ENCODE measurements at regions not wholly inside any gene's neighbourhood (a gene's known extent, or its start where the extent isn't known, plus 50 kb on each side); places are given as distances from the start of the nearest gene placed in this dataset.
A peak's percentile ranks its signal among the peaks of the same experiment; 100 is the strongest.

GRCh38 chr4:187921946-187922623, 73.5 kb upstream of the ZFP42 start:
- DNase-seq = peak in 2 of 3 donors; percentile 33 to 45

GRCh38 chr4:187929024-187929423, 66.5 kb upstream of the ZFP42 start:
- Histone ChIP-seq H3K9ac (ENCODE audit: insufficient read depth in 1 of 2, low read length in 2 of 2) (no peak overlapping the region), H3K27ac (ENCODE audit: low read depth in 1 of 2, low read length in 1 of 2) (no peak overlapping the region), H3K4me3 (no peak overlapping the region), H3K27me3 (ENCODE audit: control insufficient read depth in 3 of 3, insufficient read depth in 3 of 3, low read length in 2 of 3) (no peaks in the 10 kb centered on the region), H3K9me3 (ENCODE audit: control insufficient read depth in 4 of 4, insufficient read depth in 3 of 4, low read length in 3 of 4) (peaks cover 0 to 10% (median 0%) of the 10 kb centered on the region in 4 donors), H3K36me3 (ENCODE audit: control insufficient read depth in 4 of 4, insufficient read depth in 4 of 4, low read length in 4 of 4) (no peaks in the 10 kb centered on the region), H3K4me1 (ENCODE audit: control insufficient read depth in 5 of 5, insufficient read depth in 5 of 5, low read length in 5 of 5) (peaks cover 0 to 7% (median 0%) of the 10 kb centered on the region in 5 donors)
- DNase-seq (no peak), ATAC-seq (ENCODE audit: insufficient read depth, low FRiP score) (no peak)
- WGBS, 2 donors = 66 to 73% methylated on average over 7 of the region's 7 CpGs
- TF ChIP-seq CTCF (IDR thresholded peaks at IDR 0.05; ENCODE audit: control extremely low read depth, extremely low read depth) = no peak

More at GRCh38 chr4:187921946-187922623, 73.5 kb upstream of the ZFP42 start:
- Histone ChIP-seq H3K4me3 (no peak overlapping the region), H3K27me3 (ENCODE audit: control insufficient read depth in 3 of 3, insufficient read depth in 3 of 3, low read length in 2 of 3) (no peaks in the 10 kb centered on the region), H3K9ac (ENCODE audit: insufficient read depth in 1 of 2, low read length in 2 of 2) (no peak overlapping the region), H3K36me3 (ENCODE audit: control insufficient read depth in 4 of 4, insufficient read depth in 4 of 4, low read length in 4 of 4) (no peaks in the 10 kb centered on the region), H3K4me1 (ENCODE audit: control insufficient read depth in 5 of 5, insufficient read depth in 5 of 5, low read length in 5 of 5) (peaks cover 0 to 7% (median 0%) of the 10 kb centered on the region in 5 donors), H3K27ac (ENCODE audit: low read depth in 1 of 2, low read length in 1 of 2) (no peak overlapping the region), H3K9me3 (ENCODE audit: control insufficient read depth in 4 of 4, insufficient read depth in 3 of 4, low read length in 3 of 4) (peaks cover 0 to 2% (median 0%) of the 10 kb centered on the region in 4 donors)
- ATAC-seq (ENCODE audit: insufficient read depth, low FRiP score) = no peak
- 47 to 59% methylated on average over 8 of the region's 8 CpGs for WGBS, 2 donors
- no peak for TF ChIP-seq CTCF (IDR thresholded peaks at IDR 0.05; ENCODE audit: control extremely low read depth, extremely low read depth)

GRCh38 chr4:187934766-187935165, 60.8 kb upstream of the ZFP42 start:
- DNase-seq (no peak), ATAC-seq (ENCODE audit: insufficient read depth, low FRiP score) (no peak)
- H3K9ac ChIP-seq (ENCODE audit: insufficient read depth in 1 of 2, low read length in 2 of 2) = no peak overlapping the region
- H3K9me3 ChIP-seq (ENCODE audit: control insufficient read depth in 4 of 4, insufficient read depth in 3 of 4, low read length in 3 of 4) = peaks cover 0 to 3% (median under 1%) of the 10 kb centered on the region in 4 donors
- H3K27me3 ChIP-seq (ENCODE audit: control insufficient read depth in 3 of 3, insufficient read depth in 3 of 3, low read length in 2 of 3) = no peaks in the 10 kb centered on the region
- no peak for TF ChIP-seq CTCF (IDR thresholded peaks at IDR 0.05; ENCODE audit: control extremely low read depth, extremely low read depth)
- WGBS, 2 donors = 35 to 48% methylated on average over 3 of the region's 3 CpGs
- H3K36me3 ChIP-seq (ENCODE audit: control insufficient read depth in 4 of 4, insufficient read depth in 4 of 4, low read length in 4 of 4) = no peaks in the 10 kb centered on the region
- H3K27ac ChIP-seq (ENCODE audit: low read depth in 1 of 2, low read length in 1 of 2) = peak overlapping the region in 1 of 2 donors; percentile 62
- no peak overlapping the region for H3K4me3 ChIP-seq
- H3K4me1 ChIP-seq (ENCODE audit: control insufficient read depth in 5 of 5, insufficient read depth in 5 of 5, low read length in 5 of 5) = peaks cover 0 to 1% (median 0%) of the 10 kb centered on the region in 5 donors
